Left hindlimb (tissue), 1 donor: ENCODE measurements at regions not wholly inside any gene's neighbourhood (a gene's known extent, or its start where the extent isn't known, plus 50 kb on each side); places are given as distances from the start of the nearest gene placed in this dataset.
"Not testable (repeated sequence)": the region's sequence is repeated elsewhere in the genome, so short reads cannot be mapped to it uniquely, and the experiment has no call there.

ENCODE experiments used
- DNase-seq: peaks from one replicate; pipeline ENCODE4 v3.0.0-alpha.2; 2018

DNA sequence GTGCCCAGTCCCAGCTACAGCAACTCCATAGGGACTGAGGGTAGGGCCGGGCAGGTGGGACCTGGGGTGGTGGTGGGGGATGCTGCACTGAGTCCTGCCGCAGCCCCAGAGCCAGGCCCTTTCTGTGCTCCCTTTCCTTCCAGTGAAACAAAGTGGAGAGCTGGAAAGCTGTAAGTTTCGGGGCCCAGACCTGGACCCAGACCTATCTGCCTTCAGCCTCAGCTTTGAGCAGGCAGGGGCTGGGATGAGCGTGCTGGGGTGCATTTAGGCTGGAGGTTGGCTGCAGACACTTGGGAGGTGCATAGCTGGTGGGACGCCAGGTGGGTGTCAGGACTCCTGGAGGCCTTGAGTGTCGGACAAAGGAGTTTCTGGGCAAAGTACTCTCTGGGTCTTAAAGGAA, 92.7 kb upstream of the C1orf174 start:
- no peak for DNase-seq

GRCh38 chr1:3993619-3994375, 93.7 kb upstream of the C1orf174 start:
- DNase-seq, result no peak

DNA sequence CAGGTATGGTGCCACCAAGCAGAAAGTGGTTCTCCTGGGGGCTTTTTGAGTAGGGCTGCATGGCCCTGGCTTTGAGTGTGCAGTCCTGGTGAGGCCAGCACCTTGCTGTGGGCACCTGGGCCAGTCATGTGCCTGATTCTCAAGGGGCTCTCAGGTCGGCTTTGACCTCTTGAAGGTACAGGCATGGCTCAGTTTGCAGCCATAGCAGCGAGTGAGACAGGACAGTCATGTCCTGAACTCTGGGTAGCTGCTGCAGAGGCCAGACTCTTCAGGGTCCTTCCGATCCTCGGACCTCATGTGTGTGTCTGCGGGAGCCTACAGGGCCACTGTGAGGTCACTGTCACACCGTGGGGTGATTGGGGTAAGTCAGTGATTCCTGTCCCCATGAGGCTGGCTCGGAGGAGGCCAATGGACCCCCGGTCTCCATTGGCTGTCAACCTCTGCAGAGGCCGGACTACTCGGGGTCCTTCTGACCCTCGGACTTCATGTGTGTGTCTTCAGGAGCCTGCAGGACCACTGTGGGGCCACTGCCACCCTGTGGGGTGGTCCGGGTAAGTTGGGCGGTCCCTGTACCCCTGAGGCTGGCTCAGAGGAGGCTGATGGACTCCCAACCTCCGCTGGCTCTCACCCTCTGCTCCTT, 95.2 kb upstream of the C1orf174 start:
- no peak for DNase-seq

DNA sequence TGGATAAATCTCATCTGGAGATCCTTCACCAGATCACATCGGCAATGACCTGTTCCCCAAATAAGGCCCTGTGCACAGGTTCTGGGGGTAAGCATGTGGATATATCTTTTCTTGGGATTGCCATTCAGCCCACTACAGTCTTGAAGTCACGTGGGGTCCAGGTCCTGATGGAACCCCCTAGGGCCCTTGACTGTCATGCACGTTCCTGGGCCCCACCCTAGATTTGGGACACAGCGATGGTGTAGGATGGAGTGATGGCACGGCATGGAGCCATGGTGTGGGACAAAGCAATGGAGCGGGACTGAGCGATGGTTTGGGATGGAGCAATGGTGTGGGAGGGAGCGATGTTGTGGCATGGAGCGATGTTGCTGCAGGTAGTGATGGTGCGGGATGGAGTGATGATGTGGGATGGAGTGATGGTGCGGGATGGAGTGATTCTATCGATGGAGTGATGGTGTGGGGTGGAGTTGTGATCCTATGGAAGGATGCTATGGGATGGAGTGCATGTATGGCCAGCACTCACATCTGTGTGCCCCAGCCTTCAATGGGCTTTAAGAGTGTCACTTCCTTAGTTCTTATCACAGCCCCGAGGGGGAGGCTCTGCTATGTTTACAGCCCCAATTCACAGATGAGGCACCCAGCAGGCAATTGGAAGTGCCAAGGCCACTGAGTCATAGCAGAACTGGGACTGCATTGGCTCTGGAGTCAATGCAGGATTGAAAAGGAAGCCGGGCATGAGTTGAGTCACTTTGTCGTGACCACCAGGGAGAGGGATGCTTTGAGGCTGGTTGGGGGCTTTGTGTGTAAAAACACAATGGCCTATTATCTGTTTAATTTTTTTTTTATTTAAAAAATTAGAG, 97.0 kb upstream of the C1orf174 start:
- no peak for DNase-seq

GRCh38 chr1:3998086-3998485, 98.0 kb upstream of the C1orf174 start:
- no peak for DNase-seq

GRCh38 chr1:3999514-3999913, 99.4 kb upstream of the C1orf174 start:
- DNase-seq, result not testable (repeated sequence)

GRCh38 chr1:3999941-4000735, 100.1 kb upstream of the C1orf174 start:
- no peak for DNase-seq

DNA sequence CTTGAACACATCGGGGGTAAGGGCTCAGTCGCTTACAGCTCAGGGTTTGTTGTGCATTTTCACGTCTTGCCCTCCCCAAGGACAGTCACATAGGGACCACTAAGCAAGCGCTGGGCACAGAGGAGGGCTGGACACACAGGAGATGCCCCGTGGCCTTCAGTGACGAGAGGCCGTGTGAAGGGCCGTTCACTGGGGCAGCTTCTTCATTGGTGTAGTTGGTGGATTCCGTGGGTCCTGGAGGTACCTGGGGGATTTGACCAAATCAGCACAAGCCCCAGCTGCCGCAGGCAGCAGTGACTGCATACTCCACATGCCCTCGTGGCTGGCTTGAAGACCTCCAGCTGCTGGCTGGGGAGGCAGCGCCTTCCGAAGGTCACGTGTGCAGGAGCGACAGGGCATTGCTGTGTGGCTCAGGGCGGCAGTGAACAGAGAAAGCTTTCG, 100.8 kb upstream of the C1orf174 start:
- DNase-seq, result no peak

GRCh38 chr1:4001461-4001860, 101.4 kb upstream of the C1orf174 start:
- DNase-seq, result no peak

DNA sequence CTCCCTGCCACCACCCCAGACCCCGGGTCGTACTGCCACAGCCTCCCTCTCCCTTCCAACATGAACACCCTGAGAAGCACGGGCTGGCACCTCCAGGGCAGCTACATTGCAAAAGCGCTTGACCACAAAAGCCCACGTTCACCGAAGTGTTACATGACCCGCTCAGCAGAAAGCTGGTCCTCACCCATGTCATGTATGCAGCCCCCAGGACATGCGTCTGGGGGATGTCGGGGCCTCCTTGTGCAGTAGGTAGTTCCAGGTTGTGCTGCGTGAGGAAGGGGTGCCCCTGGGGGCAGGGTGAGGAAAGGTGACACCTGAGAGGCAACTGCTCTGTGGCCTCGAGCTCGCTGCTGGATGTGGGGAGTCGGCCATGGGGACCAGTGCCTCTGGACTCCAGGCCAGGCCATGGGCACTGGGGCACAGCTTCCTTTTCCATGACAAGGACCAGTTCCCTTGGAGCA, 102.0 kb upstream of the C1orf174 start:
- DNase-seq, result no peak

- no peak for DNase-seq
Measured at GRCh38 chr1:4002741-4003140, 102.7 kb upstream of the C1orf174 start.

DNA sequence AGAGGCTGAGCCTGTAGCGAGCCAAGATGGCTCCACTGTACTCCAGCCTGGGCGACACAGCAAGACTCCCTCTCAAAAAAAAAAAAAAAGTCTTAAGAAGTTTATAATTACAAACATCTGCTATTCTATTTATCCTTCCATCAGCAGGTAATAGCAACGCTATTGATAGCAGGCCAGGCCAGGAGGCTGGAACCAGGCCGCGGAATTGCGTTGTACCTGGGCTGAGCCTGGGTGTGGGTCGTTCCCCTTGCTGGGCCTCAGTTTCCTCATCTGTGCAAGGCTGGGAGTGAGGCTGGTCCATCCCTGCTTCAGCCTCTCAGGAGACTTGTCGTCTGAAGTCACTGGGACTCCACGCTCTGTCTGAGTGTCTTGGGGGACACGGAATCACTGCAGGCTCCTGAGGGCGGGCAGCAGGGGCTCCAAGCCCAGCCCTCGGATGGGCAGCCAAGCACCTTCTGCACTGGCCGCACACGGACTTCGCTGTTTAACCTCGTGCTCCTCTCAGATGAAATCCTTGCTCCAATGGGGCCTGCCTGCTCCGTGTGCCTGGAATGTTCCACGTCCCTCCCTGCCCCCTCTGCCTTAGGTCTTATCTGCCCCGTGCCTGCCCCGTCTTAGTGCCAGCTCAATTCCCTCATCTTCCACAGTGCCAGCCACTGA, 103.9 kb upstream of the C1orf174 start:
- no peak for DNase-seq

DNA sequence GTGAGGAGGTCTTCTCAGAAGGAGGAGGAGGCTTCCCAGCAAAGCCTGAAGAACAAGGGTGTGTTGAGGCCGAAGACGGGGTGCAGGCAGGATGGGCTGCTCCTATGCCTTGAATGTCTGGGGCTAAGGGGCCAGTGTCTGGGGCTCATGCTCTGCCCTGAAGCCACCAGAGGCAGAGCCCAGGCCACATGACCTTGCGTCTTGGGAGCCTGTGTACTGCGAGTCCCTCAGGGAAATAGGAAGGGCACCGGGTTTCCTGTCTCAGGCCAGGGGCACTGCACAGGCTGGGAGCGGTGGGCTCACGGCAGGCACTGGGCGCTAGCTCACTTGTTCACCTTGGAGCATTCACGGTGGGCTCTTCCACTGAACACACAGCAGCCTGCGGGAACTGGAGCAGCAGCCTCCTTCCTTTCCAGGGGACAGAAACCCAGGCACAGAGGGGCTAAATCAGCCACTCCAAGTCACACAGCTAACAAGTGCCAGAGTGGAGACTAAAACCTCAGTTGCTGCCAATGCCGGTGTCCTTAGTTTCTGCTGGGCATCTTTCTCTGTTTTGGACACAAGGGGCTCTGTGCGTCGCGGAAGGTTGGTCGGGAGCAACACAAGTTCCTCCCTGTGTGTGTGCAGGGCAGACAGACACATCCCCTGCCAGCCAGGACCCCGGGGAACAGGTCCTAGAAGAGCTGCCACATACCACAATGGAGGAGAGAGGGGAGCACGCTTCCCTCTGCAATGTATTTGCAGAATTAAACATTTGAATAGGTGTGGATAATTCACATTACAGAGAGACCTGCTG, 104.8 kb upstream of the C1orf174 start:
- no peak for DNase-seq

DNA sequence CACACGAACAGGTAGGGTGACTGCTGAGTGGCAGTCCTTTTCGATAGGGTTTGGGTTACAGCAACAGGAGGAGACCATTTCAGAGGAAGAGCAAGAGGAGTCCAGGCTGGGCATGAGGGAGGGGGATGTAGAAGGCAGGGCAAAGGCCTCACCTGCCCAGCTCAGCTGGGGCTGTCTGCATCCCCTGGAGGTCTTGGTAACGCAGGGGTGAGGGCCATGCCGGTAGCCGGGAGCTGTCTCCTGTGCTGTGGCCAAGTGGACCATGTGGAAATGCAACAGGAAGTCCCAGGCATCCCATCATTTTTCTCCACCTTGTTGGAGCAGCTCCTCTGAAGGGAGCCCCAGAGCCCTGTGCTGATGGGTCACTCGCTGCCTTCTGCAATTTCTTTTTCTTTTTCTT, 105.4 kb upstream of the C1orf174 start:
- no peak for DNase-seq

DNA sequence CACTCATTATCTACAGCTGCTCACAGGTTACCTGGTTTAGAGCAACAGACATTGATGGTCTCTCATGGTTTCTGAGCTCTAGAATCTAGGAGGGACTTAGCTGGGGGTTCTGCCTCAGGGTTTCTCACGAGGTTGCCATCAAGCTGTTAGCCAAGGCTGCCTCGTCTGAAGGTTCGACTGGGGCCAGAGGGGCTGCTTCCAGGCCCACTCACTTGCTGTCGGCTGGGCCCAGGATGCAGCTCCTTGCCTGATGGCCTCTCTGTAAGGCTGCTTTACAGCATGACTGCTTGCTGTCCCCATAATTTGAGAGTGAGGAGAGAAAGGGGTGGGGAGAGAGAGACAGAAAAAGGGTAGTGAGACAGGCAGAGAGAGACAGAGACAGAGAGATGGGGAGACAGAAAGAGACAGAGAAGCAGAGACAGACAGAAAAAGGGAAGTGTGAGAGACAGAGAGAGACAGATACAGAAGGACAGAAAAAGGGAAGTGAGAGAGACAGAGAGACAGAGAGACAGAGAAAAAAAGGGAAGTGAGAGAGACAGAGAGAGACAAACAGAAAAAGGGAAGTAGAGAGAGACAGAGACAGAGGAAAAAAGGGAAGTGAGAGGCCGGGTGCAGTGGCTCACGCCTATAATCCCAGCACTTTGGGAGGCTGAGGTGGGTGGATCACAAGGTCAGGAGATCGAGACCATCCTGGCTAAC, 106.8 kb upstream of the C1orf174 start:
- DNase-seq, result no peak

GRCh38 chr1:4010284-4010683, 110.2 kb upstream of the C1orf174 start:
- DNase-seq, result no peak

DNA sequence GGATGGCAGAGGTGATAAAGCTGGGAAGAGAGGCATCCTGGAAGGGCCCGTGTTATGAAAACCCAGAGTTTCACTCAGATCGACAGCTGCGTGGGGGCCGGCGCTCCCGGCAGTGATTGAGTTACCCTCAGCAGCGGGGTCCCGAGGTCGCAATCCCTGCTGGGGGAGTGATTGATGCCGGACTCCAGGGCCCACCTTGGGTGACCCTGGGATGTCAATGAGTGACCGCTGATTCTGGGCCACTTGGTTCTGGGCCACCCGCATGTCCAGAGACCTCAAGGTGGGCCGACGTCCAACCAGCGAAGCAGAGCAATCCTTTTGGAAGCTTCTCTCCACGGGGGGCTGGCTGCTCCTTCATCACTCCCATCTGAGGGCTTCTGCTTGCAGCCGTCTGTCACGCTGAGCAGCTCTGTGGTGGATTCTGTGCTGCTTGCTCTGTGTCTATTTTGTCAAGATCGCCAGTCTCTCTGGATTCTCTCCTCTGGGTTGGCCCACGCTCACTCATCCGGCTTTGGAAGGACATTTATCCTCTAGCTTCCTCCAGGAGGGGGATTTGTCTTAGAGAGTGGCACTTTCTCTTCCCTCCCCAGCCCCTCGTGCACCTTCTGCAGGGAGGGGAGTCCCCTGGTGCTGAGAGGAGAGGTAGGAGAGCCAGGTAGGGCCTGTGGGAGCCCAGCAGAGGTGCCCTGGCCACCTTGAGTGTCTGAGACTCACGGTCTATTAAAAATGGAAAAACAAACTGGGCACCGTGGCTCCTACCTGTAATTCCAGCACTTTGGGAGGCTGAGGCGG, 110.9 kb upstream of the C1orf174 start:
- no peak for DNase-seq

- DNase-seq, result no peak
Measured at GRCh38 chr1:4016351-4017130, 116.5 kb upstream of the C1orf174 start.
